ENCODE measurements at regions not wholly inside any gene's neighbourhood (a gene's known extent, or its start where the extent isn't known, plus 50 kb on each side); places are given as distances from the start of the nearest gene placed in this dataset.

DNA sequence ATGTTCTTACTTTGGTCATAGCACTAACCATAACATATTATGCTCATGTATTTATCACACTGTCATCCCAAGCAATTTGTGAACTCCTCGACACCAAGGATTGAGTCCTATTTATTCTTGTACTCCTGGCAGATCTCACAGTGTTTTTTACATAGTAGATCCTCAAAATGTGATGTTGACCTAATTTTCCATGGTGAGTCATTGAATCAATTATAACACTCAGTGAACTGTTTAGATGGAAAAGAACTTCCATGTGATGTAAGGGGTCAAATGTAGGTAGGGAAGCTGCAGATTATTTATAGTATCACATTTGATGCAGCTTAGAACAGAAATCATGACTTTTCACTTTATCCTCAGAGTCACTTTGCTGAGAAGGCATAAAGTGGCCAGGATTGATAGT, 281.9 kb upstream of the ADAMTS5 start:
- DNase-seq = no peak
- peaks cover 7% of the 10 kb centered on the region for H3K4me1 Mint-ChIP-seq (ENCODE audit: low read depth, unreplicated experiment)

DNA sequence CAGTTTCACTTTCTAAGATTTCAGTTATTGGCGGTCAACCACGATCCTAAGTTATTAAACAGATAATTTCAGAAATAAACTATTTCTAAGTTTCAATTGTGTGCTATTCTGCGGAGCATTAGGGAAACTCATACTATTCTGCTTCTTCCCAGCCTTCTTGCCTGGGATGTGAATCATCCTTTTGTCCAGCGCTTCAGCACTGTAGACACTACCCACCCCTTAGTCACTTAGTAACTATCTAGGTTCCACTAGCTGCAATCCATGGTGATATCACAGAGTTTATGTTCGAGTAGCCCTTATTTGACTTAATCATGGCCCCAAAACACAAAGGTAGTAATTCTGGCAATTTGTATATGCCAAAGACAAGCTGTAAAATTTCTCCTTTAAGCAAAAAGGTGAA, 279.9 kb upstream of the ADAMTS5 start:
- Mint-ChIP-seq H3K27me3 (ENCODE audit: unreplicated experiment) (no peaks in the 10 kb centered on the region), H3K36me3 (ENCODE audit: insufficient read depth, unreplicated experiment) (no peaks in the 10 kb centered on the region), H3K4me1 (ENCODE audit: low read depth, unreplicated experiment) (peaks cover 7% of the 10 kb centered on the region), H3K27ac (ENCODE audit: unreplicated experiment) (no peak overlapping the region), H3K9me3 (ENCODE audit: low read depth, unreplicated experiment) (no peaks in the 10 kb centered on the region), H3K4me3 (ENCODE audit: low read depth, unreplicated experiment) (no peak overlapping the region)
- intact Hi-C loops (cut with micrococcal nuclease; ENCODE audit: unreplicated experiment) = no loop called here
- DNase-seq = no peak
- CTCF ChIA-PET = no interaction called here
- BruUV-seq (replicated peaks) = no TSS peak
- TF ChIP-seq, protein P1, sequence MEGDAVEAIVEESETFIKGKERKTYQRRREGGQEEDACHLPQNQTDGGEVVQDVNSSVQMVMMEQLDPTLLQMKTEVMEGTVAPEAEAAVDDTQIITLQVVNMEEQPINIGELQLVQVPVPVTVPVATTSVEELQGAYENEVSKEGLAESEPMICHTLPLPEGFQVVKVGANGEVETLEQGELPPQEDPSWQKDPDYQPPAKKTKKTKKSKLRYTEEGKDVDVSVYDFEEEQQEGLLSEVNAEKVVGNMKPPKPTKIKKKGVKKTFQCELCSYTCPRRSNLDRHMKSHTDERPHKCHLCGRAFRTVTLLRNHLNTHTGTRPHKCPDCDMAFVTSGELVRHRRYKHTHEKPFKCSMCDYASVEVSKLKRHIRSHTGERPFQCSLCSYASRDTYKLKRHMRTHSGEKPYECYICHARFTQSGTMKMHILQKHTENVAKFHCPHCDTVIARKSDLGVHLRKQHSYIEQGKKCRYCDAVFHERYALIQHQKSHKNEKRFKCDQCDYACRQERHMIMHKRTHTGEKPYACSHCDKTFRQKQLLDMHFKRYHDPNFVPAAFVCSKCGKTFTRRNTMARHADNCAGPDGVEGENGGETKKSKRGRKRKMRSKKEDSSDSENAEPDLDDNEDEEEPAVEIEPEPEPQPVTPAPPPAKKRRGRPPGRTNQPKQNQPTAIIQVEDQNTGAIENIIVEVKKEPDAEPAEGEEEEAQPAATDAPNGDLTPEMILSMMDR (IDR thresholded peaks at IDR 0.05; ENCODE audit: unreplicated experiment) = no peak

More for the DNA sequence above, 281.9 kb upstream of the ADAMTS5 start:
- Mint-ChIP-seq H3K27me3 (ENCODE audit: unreplicated experiment) (no peaks in the 10 kb centered on the region), H3K36me3 (ENCODE audit: insufficient read depth, unreplicated experiment) (no peaks in the 10 kb centered on the region), H3K27ac (ENCODE audit: unreplicated experiment) (no peak overlapping the region), H3K9me3 (ENCODE audit: low read depth, unreplicated experiment) (no peaks in the 10 kb centered on the region), H3K4me3 (ENCODE audit: low read depth, unreplicated experiment) (no peak overlapping the region)
- intact Hi-C loops (cut with micrococcal nuclease; ENCODE audit: unreplicated experiment) = no loop called here
- CTCF ChIA-PET = no interaction called here
- no TSS peak for BruUV-seq (replicated peaks)
- TF ChIP-seq, protein P1 (IDR thresholded peaks at IDR 0.05; ENCODE audit: unreplicated experiment) = no peak

DNA sequence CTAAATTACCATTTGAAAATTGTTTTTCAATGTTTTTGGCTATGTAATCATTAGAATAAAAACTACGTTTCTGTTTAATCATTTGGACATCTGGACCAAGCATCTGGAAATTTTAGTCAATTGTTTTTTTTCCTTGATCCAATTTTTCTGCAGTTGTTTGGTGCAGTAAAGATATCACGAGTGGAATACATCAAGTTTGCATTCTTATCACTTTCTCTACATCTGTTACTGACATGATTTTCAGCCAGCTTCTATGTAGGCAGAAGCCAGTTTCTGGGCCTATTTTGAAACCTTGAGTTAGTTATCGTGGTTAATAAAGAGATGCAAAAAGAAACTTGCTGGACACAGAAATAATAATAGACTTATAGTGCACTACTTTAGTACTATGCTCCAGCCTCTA, 277.9 kb upstream of the ADAMTS5 start:
- intact Hi-C loops (cut with micrococcal nuclease; ENCODE audit: unreplicated experiment) = no loop called here
- H3K27me3 Mint-ChIP-seq (ENCODE audit: unreplicated experiment) = no peaks in the 10 kb centered on the region
- CTCF ChIA-PET = no interaction called here
- H3K4me1 Mint-ChIP-seq (ENCODE audit: low read depth, unreplicated experiment) = peaks cover 7% of the 10 kb centered on the region
- no peaks in the 10 kb centered on the region for H3K36me3 Mint-ChIP-seq (ENCODE audit: insufficient read depth, unreplicated experiment)
- no peak for DNase-seq
- H3K27ac Mint-ChIP-seq (ENCODE audit: unreplicated experiment) = no peak overlapping the region
- no TSS peak for BruUV-seq (replicated peaks)
- H3K4me3 Mint-ChIP-seq (ENCODE audit: low read depth, unreplicated experiment) = no peak overlapping the region
- TF ChIP-seq, protein P1 (IDR thresholded peaks at IDR 0.05; ENCODE audit: unreplicated experiment) = no peak
- no peaks in the 10 kb centered on the region for H3K9me3 Mint-ChIP-seq (ENCODE audit: low read depth, unreplicated experiment)

DNA sequence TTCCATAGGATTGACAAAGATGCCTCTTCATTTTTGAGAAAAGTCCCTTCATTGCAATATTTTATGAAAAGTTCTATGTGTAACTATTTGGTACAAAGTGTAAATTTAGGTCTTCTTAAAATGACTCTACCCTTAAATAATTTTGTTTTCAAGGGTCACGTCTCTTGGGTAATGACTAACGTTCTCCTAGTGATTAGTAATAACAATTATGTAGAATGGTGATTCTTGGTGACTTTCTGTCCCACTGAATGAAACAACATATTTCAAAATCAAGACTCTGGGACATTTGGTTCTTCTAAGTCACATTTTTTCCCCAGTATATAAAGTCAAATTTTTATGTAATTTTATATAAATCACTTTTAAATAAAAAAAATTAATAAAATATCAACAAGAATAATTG, 277.5 kb upstream of the ADAMTS5 start:
- CTCF ChIA-PET = no interaction called here
- Mint-ChIP-seq H3K27me3 (ENCODE audit: unreplicated experiment) (no peaks in the 10 kb centered on the region), H3K4me1 (ENCODE audit: low read depth, unreplicated experiment) (peaks cover 7% of the 10 kb centered on the region), H3K9me3 (ENCODE audit: low read depth, unreplicated experiment) (no peaks in the 10 kb centered on the region), H3K27ac (ENCODE audit: unreplicated experiment) (no peak overlapping the region), H3K36me3 (ENCODE audit: insufficient read depth, unreplicated experiment) (no peaks in the 10 kb centered on the region), H3K4me3 (ENCODE audit: low read depth, unreplicated experiment) (no peak overlapping the region)
- BruUV-seq (replicated peaks) = no TSS peak
- TF ChIP-seq, protein P1 (IDR thresholded peaks at IDR 0.05; ENCODE audit: unreplicated experiment) = no peak
- DNase-seq = no peak
- intact Hi-C loops (cut with micrococcal nuclease; ENCODE audit: unreplicated experiment) = no loop called here

DNA sequence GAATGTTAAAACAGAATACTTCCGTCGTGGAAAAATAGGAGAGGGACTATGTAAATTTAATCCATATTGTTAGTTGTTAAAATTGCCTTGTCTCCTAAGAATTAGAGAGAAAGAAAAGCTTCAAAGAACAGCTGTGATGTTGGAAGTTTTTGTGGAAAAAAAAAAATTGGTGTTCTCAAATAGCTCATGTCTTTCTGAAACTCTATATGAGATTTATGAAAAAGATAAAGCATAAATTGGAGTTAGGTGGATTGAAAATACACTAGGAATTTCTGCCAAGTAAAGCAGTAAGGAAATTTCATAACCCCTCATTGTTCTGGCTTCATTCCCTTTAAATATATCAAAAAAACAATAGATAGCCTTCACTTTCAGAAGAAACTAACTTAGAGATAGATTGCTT, 274.0 kb upstream of the ADAMTS5 start:
- no peak for DNase-seq
- TF ChIP-seq, protein P1 (IDR thresholded peaks at IDR 0.05; ENCODE audit: unreplicated experiment) = no peak
- CTCF ChIA-PET = no interaction called here
- Mint-ChIP-seq H3K36me3 (ENCODE audit: insufficient read depth, unreplicated experiment) (no peaks in the 10 kb centered on the region), H3K27me3 (ENCODE audit: unreplicated experiment) (no peaks in the 10 kb centered on the region), H3K27ac (ENCODE audit: unreplicated experiment) (no peak overlapping the region), H3K4me1 (ENCODE audit: low read depth, unreplicated experiment) (no peaks in the 10 kb centered on the region), H3K4me3 (ENCODE audit: low read depth, unreplicated experiment) (no peak overlapping the region), H3K9me3 (ENCODE audit: low read depth, unreplicated experiment) (no peaks in the 10 kb centered on the region)
- BruUV-seq (replicated peaks) = no TSS peak
- intact Hi-C loops (cut with micrococcal nuclease; ENCODE audit: unreplicated experiment) = no loop called here
